ENCODE measurements at regions not wholly inside any gene's neighbourhood (a gene's known extent, or its start where the extent isn't known, plus 50 kb on each side); places are given as distances from the start of the nearest gene placed in this dataset.

- CTCF ChIA-PET, result interaction anchor here (1.3 kb wide), 1 partner anchor 83 kb away, joined by 3 read pairs; no protein-coding TSS in a partner anchor
- H3K27ac Mint-ChIP-seq, result no peak overlapping the region
- POLR2A ChIA-PET, result no interaction called here
Measured at GRCh38 chr2:62382757-62383156, 123.2 kb downstream of the TMEM17 start.

GRCh38 chr2:62382122-62382521 lies 123.9 kb downstream of the TMEM17 start:
- H3K36me3 Mint-ChIP-seq (ENCODE audit: low read depth), result peaks cover 2% of the 10 kb centered on the region
- CTCF ChIA-PET, result interaction anchor here (1.3 kb wide), 1 partner anchor 83 kb away, joined by 3 read pairs; no protein-coding TSS in a partner anchor

More at GRCh38 chr2:62382757-62383156, 123.2 kb downstream of the TMEM17 start:
- Mint-ChIP-seq H3K9me3 (ENCODE audit: insufficient read depth) (peaks cover 16% of the 10 kb centered on the region), H3K4me3 (no peak overlapping the region), H3K36me3 (ENCODE audit: low read depth) (peaks cover 2% of the 10 kb centered on the region), H3K4me1 (ENCODE audit: low read depth) (peaks cover 10% of the 10 kb centered on the region), H3K27me3 (ENCODE audit: low read depth) (no peaks in the 10 kb centered on the region)
- ATAC-seq (no peak), DNase-seq (no peak)

GRCh38 chr2:62381656-62382055 lies 124.3 kb downstream of the TMEM17 start:
- POLR2A ChIA-PET, result interaction anchor here (0.6 to 0.7 kb wide), 2 partner anchors 190 to 1383 kb away, joined by 3 read pairs; no protein-coding TSS in a partner anchor
- no peaks in the 10 kb centered on the region for H3K27me3 Mint-ChIP-seq (ENCODE audit: low read depth)
- no peak overlapping the region for H3K4me3 Mint-ChIP-seq
- ATAC-seq (no peak), DNase-seq (no peak)
- peaks cover 14% of the 10 kb centered on the region for H3K9me3 Mint-ChIP-seq (ENCODE audit: insufficient read depth)
- H3K27ac Mint-ChIP-seq, result no peak overlapping the region
- CTCF ChIA-PET, result interaction anchor here (1.3 kb wide), 1 partner anchor 82 kb away, joined by 3 read pairs; no protein-coding TSS in a partner anchor
- H3K36me3 Mint-ChIP-seq (ENCODE audit: low read depth), result peaks cover 2% of the 10 kb centered on the region
- H3K4me1 Mint-ChIP-seq (ENCODE audit: low read depth), result peaks cover 10% of the 10 kb centered on the region

More at GRCh38 chr2:62382122-62382521, 123.9 kb downstream of the TMEM17 start:
- Mint-ChIP-seq H3K27me3 (ENCODE audit: low read depth) (no peaks in the 10 kb centered on the region), H3K27ac (no peak overlapping the region), H3K4me3 (no peak overlapping the region), H3K4me1 (ENCODE audit: low read depth) (peaks cover 10% of the 10 kb centered on the region), H3K9me3 (ENCODE audit: insufficient read depth) (peaks cover 16% of the 10 kb centered on the region)
- POLR2A ChIA-PET, result interaction anchor here (0.6 kb wide), 1 partner anchor 191 kb away, joined by 3 read pairs; no protein-coding TSS in a partner anchor
- ATAC-seq (no peak), DNase-seq (no peak)

- ATAC-seq (no peak), DNase-seq (no peak)
- POLR2A ChIA-PET, result no interaction called here
- H3K27ac Mint-ChIP-seq, result no peak overlapping the region
- no peaks in the 10 kb centered on the region for H3K27me3 Mint-ChIP-seq (ENCODE audit: low read depth)
- no peak overlapping the region for H3K4me3 Mint-ChIP-seq
- no peaks in the 10 kb centered on the region for H3K36me3 Mint-ChIP-seq (ENCODE audit: low read depth)
- peaks cover 8% of the 10 kb centered on the region for H3K9me3 Mint-ChIP-seq (ENCODE audit: insufficient read depth)
- peaks cover 10% of the 10 kb centered on the region for H3K4me1 Mint-ChIP-seq (ENCODE audit: low read depth)
- CTCF ChIA-PET, result no interaction called here
Measured at GRCh38 chr2:62379566-62379965, 126.4 kb downstream of the TMEM17 start.

GRCh38 chr2:62375113-62375420 lies 130.9 kb downstream of the TMEM17 start:
- Mint-ChIP-seq H3K9me3 (ENCODE audit: insufficient read depth) (peaks cover 7% of the 10 kb centered on the region), H3K27me3 (ENCODE audit: low read depth) (no peaks in the 10 kb centered on the region), H3K4me1 (ENCODE audit: low read depth) (no peaks in the 10 kb centered on the region), H3K27ac (no peak overlapping the region), H3K4me3 (no peak overlapping the region), H3K36me3 (ENCODE audit: low read depth) (no peaks in the 10 kb centered on the region)
- ATAC-seq (no peak), DNase-seq (no peak)
- ChIA-PET CTCF (interaction anchor here (1.0 kb wide), 1 partner anchor 354 kb away, joined by 4 read pairs; no protein-coding TSS in a partner anchor), POLR2A (no interaction called here)

GRCh38 chr2:62374301-62375112 lies 131.5 kb downstream of the TMEM17 start:
- ATAC-seq, result no peak
- Mint-ChIP-seq H3K4me3 (no peak overlapping the region), H3K4me1 (ENCODE audit: low read depth) (no peaks in the 10 kb centered on the region)

GRCh38 chr2:62372824-62373223 lies 133.2 kb downstream of the TMEM17 start:
- no peak overlapping the region for H3K27ac Mint-ChIP-seq
- no peaks in the 10 kb centered on the region for H3K27me3 Mint-ChIP-seq (ENCODE audit: low read depth)
- ChIA-PET CTCF (no interaction called here), POLR2A (no interaction called here)
- no peak for DNase-seq
- ATAC-seq, result no peak
- peaks cover 7% of the 10 kb centered on the region for H3K9me3 Mint-ChIP-seq (ENCODE audit: insufficient read depth)
- H3K4me3 Mint-ChIP-seq, result no peak overlapping the region
- H3K4me1 Mint-ChIP-seq (ENCODE audit: low read depth), result no peaks in the 10 kb centered on the region
- H3K36me3 Mint-ChIP-seq (ENCODE audit: low read depth), result no peaks in the 10 kb centered on the region

More at GRCh38 chr2:62374301-62375112, 131.5 kb downstream of the TMEM17 start:
- H3K9me3 Mint-ChIP-seq (ENCODE audit: insufficient read depth), result peaks cover 7% of the 10 kb centered on the region
- ChIA-PET CTCF (no interaction called here), POLR2A (no interaction called here)
- DNase-seq, result no peak
- H3K27ac Mint-ChIP-seq, result no peak overlapping the region
- no peaks in the 10 kb centered on the region for H3K27me3 Mint-ChIP-seq (ENCODE audit: low read depth)
- no peaks in the 10 kb centered on the region for H3K36me3 Mint-ChIP-seq (ENCODE audit: low read depth)

GRCh38 chr2:62370321-62371250 lies 135.4 kb downstream of the TMEM17 start:
- ChIA-PET CTCF (no interaction called here), POLR2A (no interaction called here)
- no peaks in the 10 kb centered on the region for H3K4me1 Mint-ChIP-seq (ENCODE audit: low read depth)
- H3K36me3 Mint-ChIP-seq (ENCODE audit: low read depth), result no peaks in the 10 kb centered on the region
- H3K27ac Mint-ChIP-seq, result no peak overlapping the region
- ATAC-seq (no peak), DNase-seq (no peak)
- H3K27me3 Mint-ChIP-seq (ENCODE audit: low read depth), result no peaks in the 10 kb centered on the region
- peaks cover 7% of the 10 kb centered on the region for H3K9me3 Mint-ChIP-seq (ENCODE audit: insufficient read depth)
- no peak overlapping the region for H3K4me3 Mint-ChIP-seq

GRCh38 chr2:62369541-62370202 lies 136.3 kb downstream of the TMEM17 start:
- Mint-ChIP-seq H3K9me3 (ENCODE audit: insufficient read depth) (peaks cover 7% of the 10 kb centered on the region), H3K4me3 (no peak overlapping the region), H3K27me3 (ENCODE audit: low read depth) (no peaks in the 10 kb centered on the region), H3K36me3 (ENCODE audit: low read depth) (no peaks in the 10 kb centered on the region), H3K27ac (no peak overlapping the region), H3K4me1 (ENCODE audit: low read depth) (no peaks in the 10 kb centered on the region)
- ChIA-PET POLR2A (no interaction called here), CTCF (no interaction called here)
- DNase-seq (no peak), ATAC-seq (no peak)

- DNase-seq (no peak), ATAC-seq (no peak)
- no peaks in the 10 kb centered on the region for H3K27me3 Mint-ChIP-seq (ENCODE audit: low read depth)
- H3K36me3 Mint-ChIP-seq (ENCODE audit: low read depth), result no peaks in the 10 kb centered on the region
- no peak overlapping the region for H3K27ac Mint-ChIP-seq
- CTCF ChIA-PET, result interaction anchor here (1.0 kb wide), 1 partner anchor 9 kb away, joined by 4 read pairs; no protein-coding TSS in a partner anchor
- H3K4me1 Mint-ChIP-seq (ENCODE audit: low read depth), result no peaks in the 10 kb centered on the region
- POLR2A ChIA-PET, result no interaction called here
- no peaks in the 10 kb centered on the region for H3K9me3 Mint-ChIP-seq (ENCODE audit: insufficient read depth)
- no peak overlapping the region for H3K4me3 Mint-ChIP-seq
Measured at GRCh38 chr2:62364791-62365528, 141.0 kb downstream of the TMEM17 start.

- POLR2A ChIA-PET, result interaction anchor here (0.8 kb wide), 1 partner anchor 29 kb away, joined by 3 read pairs; no protein-coding TSS in a partner anchor
- CTCF ChIA-PET, result no interaction called here
Measured at GRCh38 chr2:62363166-62363565, 142.8 kb downstream of the TMEM17 start.

More at GRCh38 chr2:62363166-62363565, 142.8 kb downstream of the TMEM17 start:
- no peaks in the 10 kb centered on the region for H3K27me3 Mint-ChIP-seq (ENCODE audit: low read depth)
- H3K27ac Mint-ChIP-seq, result no peak overlapping the region
- no peaks in the 10 kb centered on the region for H3K9me3 Mint-ChIP-seq (ENCODE audit: insufficient read depth)
- no peak for DNase-seq
- no peak for ATAC-seq
- H3K4me3 Mint-ChIP-seq, result no peak overlapping the region
- H3K36me3 Mint-ChIP-seq (ENCODE audit: low read depth), result no peaks in the 10 kb centered on the region
- no peaks in the 10 kb centered on the region for H3K4me1 Mint-ChIP-seq (ENCODE audit: low read depth)
